ENCODE measurements at regions not wholly inside any gene's neighbourhood (a gene's known extent, or its start where the extent isn't known, plus 50 kb on each side); places are given as distances from the start of the nearest gene placed in this dataset.

DNA sequence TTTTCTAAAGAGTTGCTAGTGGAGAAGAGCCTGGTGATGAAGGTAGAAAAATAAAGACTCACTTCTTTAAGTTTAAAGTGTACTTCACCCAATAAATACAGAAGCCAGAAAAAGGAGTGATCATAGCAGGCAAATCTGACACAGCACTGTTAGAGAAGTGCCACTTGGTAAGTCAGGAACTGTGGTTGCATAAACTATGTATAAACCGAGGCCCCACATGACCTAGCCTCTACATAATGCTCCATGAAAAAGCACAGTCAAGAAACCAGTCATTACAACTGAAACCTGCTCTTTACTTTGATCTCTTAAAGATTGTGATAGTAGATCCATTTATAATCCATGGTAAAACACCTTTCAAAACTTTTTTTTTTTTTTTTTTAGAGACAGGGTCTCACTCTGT lies 172.1 kb upstream of the PHYHIPL start:
- H3K36me3 ChIP-seq (ENCODE audit: control insufficient read depth in 3 of 3, insufficient read depth in 3 of 3, low read length in 3 of 3): no peaks in the 10 kb centered on the region
- peaks cover 6 to 13% (median 10%) of the 10 kb centered on the region in 3 donors for H3K4me1 ChIP-seq (ENCODE audit: control insufficient read depth in 3 of 3, insufficient read depth in 3 of 3, low read length in 3 of 3)
- H3K4me3 ChIP-seq (ENCODE audit: low read length in 3 of 3): no peak overlapping the region
- no peak overlapping the region for H3K27ac ChIP-seq (ENCODE audit: low read depth, low read length)
- H3K9ac ChIP-seq (ENCODE audit: low read depth in 1 of 3, low read length in 3 of 3): no peak overlapping the region
- H3K9me3 ChIP-seq (ENCODE audit: control insufficient read depth in 3 of 3, low read length in 3 of 3): no peaks in the 10 kb centered on the region
- no peaks in the 10 kb centered on the region for H3K27me3 ChIP-seq (ENCODE audit: control insufficient read depth in 3 of 3, insufficient read depth in 3 of 3, low read length in 3 of 3)

- H3K27ac ChIP-seq (ENCODE audit: low read depth, low read length): no peak overlapping the region
- H3K4me3 ChIP-seq (ENCODE audit: low read length in 3 of 3): no peak overlapping the region
- no peaks in the 10 kb centered on the region for H3K27me3 ChIP-seq (ENCODE audit: control insufficient read depth in 3 of 3, insufficient read depth in 3 of 3, low read length in 3 of 3)
- no peaks in the 10 kb centered on the region for H3K9me3 ChIP-seq (ENCODE audit: control insufficient read depth in 3 of 3, low read length in 3 of 3)
- H3K9ac ChIP-seq (ENCODE audit: low read depth in 1 of 3, low read length in 3 of 3): no peak overlapping the region
- no peaks in the 10 kb centered on the region for H3K36me3 ChIP-seq (ENCODE audit: control insufficient read depth in 3 of 3, insufficient read depth in 3 of 3, low read length in 3 of 3)
- peaks cover 0 to 3% (median 0%) of the 10 kb centered on the region in 3 donors for H3K4me1 ChIP-seq (ENCODE audit: control insufficient read depth in 3 of 3, insufficient read depth in 3 of 3, low read length in 3 of 3)
Measured at GRCh38 chr10:59006511-59007306, 169.7 kb upstream of the PHYHIPL start.

DNA sequence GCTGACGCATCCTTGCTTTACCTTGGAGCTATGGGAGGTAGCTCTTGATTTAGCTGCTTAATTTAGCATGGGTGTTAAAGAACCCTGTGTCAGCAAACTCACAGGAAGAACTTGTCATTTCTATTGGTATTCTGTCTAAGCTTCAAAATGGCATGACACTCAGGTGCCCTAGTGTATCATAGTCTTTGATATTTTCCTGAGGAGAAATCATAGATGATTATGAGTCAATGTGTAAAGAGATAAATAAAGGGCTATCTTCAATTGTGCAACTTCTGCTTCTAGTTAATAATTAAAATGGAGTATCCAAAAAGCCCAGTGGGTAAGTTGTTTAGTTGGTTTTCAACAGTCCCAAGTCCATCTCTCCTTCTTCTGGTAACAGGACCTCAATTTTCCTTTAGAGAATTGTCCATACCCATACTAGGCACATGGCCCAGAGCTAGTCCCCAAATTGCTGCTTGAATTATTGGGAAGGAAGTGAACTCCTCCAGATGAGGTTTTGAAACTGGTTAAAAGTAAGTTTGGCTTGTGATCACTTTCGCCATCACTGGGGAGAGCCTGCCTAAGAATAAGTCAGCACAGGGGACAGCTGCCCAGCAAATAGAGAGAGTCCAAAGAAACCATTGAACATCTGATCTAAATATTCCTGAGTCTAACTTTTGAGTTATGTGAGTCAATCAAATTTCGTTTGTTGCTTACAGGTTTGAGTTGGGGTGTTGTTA lies 169.0 kb upstream of the PHYHIPL start:
- no peak overlapping the region for H3K4me3 ChIP-seq (ENCODE audit: low read length in 3 of 3)
- H3K4me1 ChIP-seq (ENCODE audit: control insufficient read depth in 3 of 3, insufficient read depth in 3 of 3, low read length in 3 of 3): peaks cover 0 to 3% (median 0%) of the 10 kb centered on the region in 3 donors
- no peaks in the 10 kb centered on the region for H3K9me3 ChIP-seq (ENCODE audit: control insufficient read depth in 3 of 3, low read length in 3 of 3)
- no peaks in the 10 kb centered on the region for H3K27me3 ChIP-seq (ENCODE audit: control insufficient read depth in 3 of 3, insufficient read depth in 3 of 3, low read length in 3 of 3)
- no peaks in the 10 kb centered on the region for H3K36me3 ChIP-seq (ENCODE audit: control insufficient read depth in 3 of 3, insufficient read depth in 3 of 3, low read length in 3 of 3)
- no peak overlapping the region for H3K27ac ChIP-seq (ENCODE audit: low read depth, low read length)
- no peak overlapping the region for H3K9ac ChIP-seq (ENCODE audit: low read depth in 1 of 3, low read length in 3 of 3)

- H3K36me3 ChIP-seq (ENCODE audit: control insufficient read depth in 3 of 3, insufficient read depth in 3 of 3, low read length in 3 of 3): no peaks in the 10 kb centered on the region
- H3K9ac ChIP-seq (ENCODE audit: low read depth in 1 of 3, low read length in 3 of 3): no peak overlapping the region
- no peaks in the 10 kb centered on the region for H3K27me3 ChIP-seq (ENCODE audit: control insufficient read depth in 3 of 3, insufficient read depth in 3 of 3, low read length in 3 of 3)
- H3K4me1 ChIP-seq (ENCODE audit: control insufficient read depth in 3 of 3, insufficient read depth in 3 of 3, low read length in 3 of 3): peaks cover 0 to 3% (median 0%) of the 10 kb centered on the region in 3 donors
- no peak overlapping the region for H3K27ac ChIP-seq (ENCODE audit: low read depth, low read length)
- no peak overlapping the region for H3K4me3 ChIP-seq (ENCODE audit: low read length in 3 of 3)
- no peaks in the 10 kb centered on the region for H3K9me3 ChIP-seq (ENCODE audit: control insufficient read depth in 3 of 3, low read length in 3 of 3)
Measured at GRCh38 chr10:59008452-59008851, 168.0 kb upstream of the PHYHIPL start.

DNA sequence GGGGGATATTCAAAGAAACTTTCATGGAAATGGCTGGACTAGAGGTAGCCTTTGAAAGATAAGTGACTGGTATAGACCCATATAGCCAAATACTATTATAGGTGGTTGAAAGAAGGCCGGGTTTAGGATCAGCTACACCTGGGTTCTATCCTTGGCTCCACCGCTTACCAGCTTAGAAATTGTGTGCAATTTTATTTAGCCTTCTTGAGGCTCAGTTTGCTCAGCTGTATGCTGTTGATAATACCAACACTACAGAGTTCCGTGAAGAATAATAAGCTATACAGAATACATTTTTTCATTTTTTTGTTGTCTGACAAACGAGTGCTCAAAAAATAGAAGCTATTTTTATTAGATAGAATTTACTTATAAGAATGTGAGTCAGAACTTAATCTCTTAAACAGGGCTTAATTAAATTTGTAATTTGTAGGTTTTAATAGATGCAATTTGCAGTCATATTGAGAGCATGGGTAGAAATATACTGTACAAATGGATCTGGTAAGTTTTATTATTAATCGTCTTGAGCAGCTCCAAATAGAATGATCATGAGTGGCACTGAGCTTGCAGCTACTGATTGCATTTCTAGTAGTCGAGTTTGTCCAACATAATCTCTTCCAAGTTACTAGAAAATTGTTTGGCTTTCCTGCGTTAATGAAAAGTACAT lies 164.3 kb upstream of the PHYHIPL start:
- Histone ChIP-seq H3K27me3 (ENCODE audit: control insufficient read depth in 3 of 3, insufficient read depth in 3 of 3, low read length in 3 of 3) (no peaks in the 10 kb centered on the region), H3K4me3 (ENCODE audit: low read length in 3 of 3) (no peak overlapping the region), H3K9me3 (ENCODE audit: control insufficient read depth in 3 of 3, low read length in 3 of 3) (no peaks in the 10 kb centered on the region), H3K4me1 (ENCODE audit: control insufficient read depth in 3 of 3, insufficient read depth in 3 of 3, low read length in 3 of 3) (peaks cover 0 to 3% (median 0%) of the 10 kb centered on the region in 3 donors), H3K27ac (ENCODE audit: low read depth, low read length) (no peak overlapping the region), H3K9ac (ENCODE audit: low read depth in 1 of 3, low read length in 3 of 3) (no peak overlapping the region), H3K36me3 (ENCODE audit: control insufficient read depth in 3 of 3, insufficient read depth in 3 of 3, low read length in 3 of 3) (no peaks in the 10 kb centered on the region)

GRCh38 chr10:59012839-59013238 lies 163.6 kb upstream of the PHYHIPL start:
- Histone ChIP-seq H3K36me3 (ENCODE audit: control insufficient read depth in 3 of 3, insufficient read depth in 3 of 3, low read length in 3 of 3) (no peaks in the 10 kb centered on the region), H3K27ac (ENCODE audit: low read depth, low read length) (no peak overlapping the region), H3K9ac (ENCODE audit: low read depth in 1 of 3, low read length in 3 of 3) (no peak overlapping the region), H3K27me3 (ENCODE audit: control insufficient read depth in 3 of 3, insufficient read depth in 3 of 3, low read length in 3 of 3) (no peaks in the 10 kb centered on the region), H3K4me3 (ENCODE audit: low read length in 3 of 3) (no peak overlapping the region), H3K9me3 (ENCODE audit: control insufficient read depth in 3 of 3, low read length in 3 of 3) (no peaks in the 10 kb centered on the region), H3K4me1 (ENCODE audit: control insufficient read depth in 3 of 3, insufficient read depth in 3 of 3, low read length in 3 of 3) (peaks cover 0 to 3% (median 0%) of the 10 kb centered on the region in 3 donors)

DNA sequence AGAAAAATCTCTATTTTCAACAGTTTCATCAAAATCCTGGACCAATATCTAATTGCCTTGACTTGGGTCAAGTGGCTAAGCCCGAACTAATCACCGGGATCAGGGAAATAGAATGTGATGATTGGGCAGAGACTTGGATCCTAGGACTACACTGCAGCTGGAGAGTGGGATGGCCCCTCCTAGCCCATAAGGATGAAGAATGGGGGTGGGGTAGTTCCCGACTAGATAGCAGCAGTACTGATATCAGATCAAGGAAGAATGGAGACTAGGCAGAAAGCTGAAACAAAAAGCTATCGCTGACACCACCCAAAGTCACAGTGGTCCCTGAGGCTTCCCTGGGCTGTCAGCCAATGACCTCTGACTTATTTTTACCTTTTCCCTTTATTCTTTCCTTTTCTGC lies 160.4 kb upstream of the PHYHIPL start:
- Histone ChIP-seq H3K9ac (ENCODE audit: low read depth in 1 of 3, low read length in 3 of 3) (no peak overlapping the region), H3K27me3 (ENCODE audit: control insufficient read depth in 3 of 3, insufficient read depth in 3 of 3, low read length in 3 of 3) (no peaks in the 10 kb centered on the region), H3K36me3 (ENCODE audit: control insufficient read depth in 3 of 3, insufficient read depth in 3 of 3, low read length in 3 of 3) (no peaks in the 10 kb centered on the region), H3K4me1 (ENCODE audit: control insufficient read depth in 3 of 3, insufficient read depth in 3 of 3, low read length in 3 of 3) (peaks cover 0 to 3% (median 0%) of the 10 kb centered on the region in 3 donors), H3K4me3 (ENCODE audit: low read length in 3 of 3) (no peak overlapping the region), H3K9me3 (ENCODE audit: control insufficient read depth in 3 of 3, low read length in 3 of 3) (no peaks in the 10 kb centered on the region), H3K27ac (ENCODE audit: low read depth, low read length) (no peak overlapping the region)

DNA sequence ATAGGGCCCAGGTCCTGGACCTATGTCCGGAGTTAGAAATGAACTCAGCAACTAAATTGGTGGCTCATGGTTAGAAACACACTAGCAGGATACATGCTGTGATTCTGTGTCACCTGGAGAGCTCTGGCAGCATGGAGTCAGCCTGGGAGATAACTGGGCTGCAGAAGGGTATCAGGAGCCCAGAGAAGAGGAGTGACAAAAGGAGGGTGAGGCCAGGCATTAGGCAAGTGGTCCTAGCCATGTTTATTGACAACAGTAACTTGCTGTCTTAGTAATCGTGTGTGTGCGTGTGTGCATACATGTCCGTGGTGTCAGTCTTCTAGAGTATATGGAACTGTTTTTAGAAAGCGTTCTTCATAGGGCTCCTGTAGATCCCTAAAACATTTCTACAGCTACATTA lies 157.5 kb upstream of the PHYHIPL start:
- peak overlapping the region in 2 of 3 donors; percentile 4 to 38 for H3K4me3 ChIP-seq (ENCODE audit: low read length in 3 of 3)
- H3K9ac ChIP-seq (ENCODE audit: low read depth in 1 of 3, low read length in 3 of 3): peak overlapping the region in 1 of 3 donors; percentile 63
- H3K9me3 ChIP-seq (ENCODE audit: control insufficient read depth in 3 of 3, low read length in 3 of 3): no peaks in the 10 kb centered on the region
- H3K27ac ChIP-seq (ENCODE audit: low read depth, low read length): no peak overlapping the region
- H3K4me1 ChIP-seq (ENCODE audit: control insufficient read depth in 3 of 3, insufficient read depth in 3 of 3, low read length in 3 of 3): peaks cover 0 to 3% (median 0%) of the 10 kb centered on the region in 3 donors
- H3K36me3 ChIP-seq (ENCODE audit: control insufficient read depth in 3 of 3, insufficient read depth in 3 of 3, low read length in 3 of 3): no peaks in the 10 kb centered on the region
- no peaks in the 10 kb centered on the region for H3K27me3 ChIP-seq (ENCODE audit: control insufficient read depth in 3 of 3, insufficient read depth in 3 of 3, low read length in 3 of 3)

GRCh38 chr10:59019603-59020002 lies 156.8 kb upstream of the PHYHIPL start:
- peaks cover 0 to 3% (median 0%) of the 10 kb centered on the region in 3 donors for H3K4me1 ChIP-seq (ENCODE audit: control insufficient read depth in 3 of 3, insufficient read depth in 3 of 3, low read length in 3 of 3)
- no peaks in the 10 kb centered on the region for H3K9me3 ChIP-seq (ENCODE audit: control insufficient read depth in 3 of 3, low read length in 3 of 3)
- no peaks in the 10 kb centered on the region for H3K36me3 ChIP-seq (ENCODE audit: control insufficient read depth in 3 of 3, insufficient read depth in 3 of 3, low read length in 3 of 3)
- H3K27ac ChIP-seq (ENCODE audit: low read depth, low read length): no peak overlapping the region
- H3K9ac ChIP-seq (ENCODE audit: low read depth in 1 of 3, low read length in 3 of 3): peak overlapping the region in 1 of 3 donors; percentile 51
- no peaks in the 10 kb centered on the region for H3K27me3 ChIP-seq (ENCODE audit: control insufficient read depth in 3 of 3, insufficient read depth in 3 of 3, low read length in 3 of 3)
- H3K4me3 ChIP-seq (ENCODE audit: low read length in 3 of 3): peak overlapping the region in 1 of 3 donors; percentile 38

- no peak overlapping the region for H3K27ac ChIP-seq (ENCODE audit: low read depth, low read length)
Measured at GRCh38 chr10:59020502-59020901, 155.9 kb upstream of the PHYHIPL start.

More at GRCh38 chr10:59020502-59020901, 155.9 kb upstream of the PHYHIPL start:
- H3K4me3 ChIP-seq (ENCODE audit: low read length in 3 of 3): no peak overlapping the region
- no peak overlapping the region for H3K9ac ChIP-seq (ENCODE audit: low read depth in 1 of 3, low read length in 3 of 3)
- H3K9me3 ChIP-seq (ENCODE audit: control insufficient read depth in 3 of 3, low read length in 3 of 3): no peaks in the 10 kb centered on the region
- no peaks in the 10 kb centered on the region for H3K27me3 ChIP-seq (ENCODE audit: control insufficient read depth in 3 of 3, insufficient read depth in 3 of 3, low read length in 3 of 3)
- no peaks in the 10 kb centered on the region for H3K36me3 ChIP-seq (ENCODE audit: control insufficient read depth in 3 of 3, insufficient read depth in 3 of 3, low read length in 3 of 3)
- peaks cover 0 to 3% (median 0%) of the 10 kb centered on the region in 3 donors for H3K4me1 ChIP-seq (ENCODE audit: control insufficient read depth in 3 of 3, insufficient read depth in 3 of 3, low read length in 3 of 3)

All from skeletal muscle tissue (tissue), 3 donors.